ENCODE measurements at regions not wholly inside any gene's neighbourhood (a gene's known extent, or its start where the extent isn't known, plus 50 kb on each side); places are given as distances from the start of the nearest gene placed in this dataset.

DNA sequence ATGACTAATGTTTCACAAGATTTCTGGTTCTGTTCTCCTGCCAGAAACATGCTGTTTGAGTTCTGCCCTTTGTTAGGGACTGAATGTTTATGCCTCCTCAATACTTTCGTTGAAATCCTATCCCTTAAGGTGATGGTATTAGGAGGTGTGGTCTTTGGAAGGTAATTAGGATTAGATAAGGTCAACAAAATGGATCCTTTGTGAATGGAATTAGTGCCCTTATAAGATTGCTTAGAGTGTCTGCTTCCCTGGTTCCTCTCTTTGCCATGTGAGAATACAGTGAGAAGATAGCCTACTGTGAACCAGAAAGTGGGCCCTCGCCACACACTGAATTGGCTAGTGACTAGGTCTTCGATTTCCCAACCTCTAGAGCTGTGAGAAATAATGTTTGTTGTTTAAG lies 621.4 kb upstream of the ALCAM start:
- H3K4me1 Mint-ChIP-seq, result peaks cover 2% of the 10 kb centered on the region
- no peaks in the 10 kb centered on the region for H3K27me3 Mint-ChIP-seq (ENCODE audit: low read depth)
- H3K4me3 Mint-ChIP-seq, result no peak overlapping the region
- H3K9me3 Mint-ChIP-seq, result no peaks in the 10 kb centered on the region
- TF ChIP-seq, protein P1, sequence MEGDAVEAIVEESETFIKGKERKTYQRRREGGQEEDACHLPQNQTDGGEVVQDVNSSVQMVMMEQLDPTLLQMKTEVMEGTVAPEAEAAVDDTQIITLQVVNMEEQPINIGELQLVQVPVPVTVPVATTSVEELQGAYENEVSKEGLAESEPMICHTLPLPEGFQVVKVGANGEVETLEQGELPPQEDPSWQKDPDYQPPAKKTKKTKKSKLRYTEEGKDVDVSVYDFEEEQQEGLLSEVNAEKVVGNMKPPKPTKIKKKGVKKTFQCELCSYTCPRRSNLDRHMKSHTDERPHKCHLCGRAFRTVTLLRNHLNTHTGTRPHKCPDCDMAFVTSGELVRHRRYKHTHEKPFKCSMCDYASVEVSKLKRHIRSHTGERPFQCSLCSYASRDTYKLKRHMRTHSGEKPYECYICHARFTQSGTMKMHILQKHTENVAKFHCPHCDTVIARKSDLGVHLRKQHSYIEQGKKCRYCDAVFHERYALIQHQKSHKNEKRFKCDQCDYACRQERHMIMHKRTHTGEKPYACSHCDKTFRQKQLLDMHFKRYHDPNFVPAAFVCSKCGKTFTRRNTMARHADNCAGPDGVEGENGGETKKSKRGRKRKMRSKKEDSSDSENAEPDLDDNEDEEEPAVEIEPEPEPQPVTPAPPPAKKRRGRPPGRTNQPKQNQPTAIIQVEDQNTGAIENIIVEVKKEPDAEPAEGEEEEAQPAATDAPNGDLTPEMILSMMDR (IDR thresholded peaks at IDR 0.05; ENCODE audit: unreplicated experiment in 3 of 3), result no peak
- no peaks in the 10 kb centered on the region for H3K36me3 Mint-ChIP-seq (ENCODE audit: low read depth)
- H3K27ac Mint-ChIP-seq, result no peak overlapping the region

DNA sequence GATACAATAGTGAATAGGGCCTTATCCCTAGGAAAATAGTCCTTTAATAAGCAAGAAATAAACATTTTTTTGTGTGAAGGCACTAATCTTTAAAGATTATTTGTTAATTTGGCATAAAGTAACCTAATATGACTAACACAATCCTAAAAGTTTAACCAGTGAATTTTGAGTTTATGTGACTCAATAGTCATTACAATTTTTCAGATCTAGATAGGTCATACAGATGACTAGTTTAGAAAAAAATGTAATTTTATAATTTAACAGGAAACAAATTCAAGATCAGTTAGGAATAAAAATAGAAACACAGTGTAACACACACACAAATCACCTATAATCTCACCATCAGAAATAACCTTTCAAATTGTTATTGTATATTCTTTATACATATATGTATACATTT lies 620.7 kb upstream of the ALCAM start:
- H3K4me3 Mint-ChIP-seq, result no peak overlapping the region
- H3K27me3 Mint-ChIP-seq (ENCODE audit: low read depth), result no peaks in the 10 kb centered on the region
- TF ChIP-seq, protein P1 (IDR thresholded peaks at IDR 0.05; ENCODE audit: unreplicated experiment in 3 of 3), result no peak
- no peaks in the 10 kb centered on the region for H3K9me3 Mint-ChIP-seq
- H3K4me1 Mint-ChIP-seq, result peaks cover 6% of the 10 kb centered on the region
- no peak overlapping the region for H3K27ac Mint-ChIP-seq
- no peaks in the 10 kb centered on the region for H3K36me3 Mint-ChIP-seq (ENCODE audit: low read depth)

DNA sequence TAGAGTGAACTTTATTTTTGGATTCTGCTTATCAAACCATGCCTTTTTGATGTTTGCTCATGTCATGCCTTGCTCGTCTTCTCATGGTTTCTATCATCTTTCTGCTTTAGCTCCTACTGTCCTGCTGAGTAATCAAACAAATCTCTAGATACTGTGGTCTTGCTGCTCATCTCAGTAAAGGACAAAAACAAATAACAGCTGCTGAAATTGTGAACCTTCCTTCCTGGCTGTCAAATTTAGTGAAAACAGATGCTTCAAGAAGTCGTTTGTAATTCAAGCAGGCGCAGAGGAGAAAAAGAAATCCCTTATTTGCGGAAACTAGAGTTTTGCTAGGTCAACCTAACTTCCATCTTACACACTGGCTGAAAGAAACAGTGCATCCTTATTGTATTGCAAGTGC lies 616.1 kb upstream of the ALCAM start:
- Mint-ChIP-seq H3K36me3 (ENCODE audit: low read depth) (no peaks in the 10 kb centered on the region), H3K27ac (peak overlapping the region; percentile 44 to 66 (median 61)), H3K4me3 (no peak overlapping the region), H3K27me3 (ENCODE audit: low read depth) (no peaks in the 10 kb centered on the region), H3K4me1 (peaks cover 6% of the 10 kb centered on the region), H3K9me3 (no peaks in the 10 kb centered on the region)
- TF ChIP-seq, protein P1 (IDR thresholded peaks at IDR 0.05; ENCODE audit: unreplicated experiment in 3 of 3), result no peak

DNA sequence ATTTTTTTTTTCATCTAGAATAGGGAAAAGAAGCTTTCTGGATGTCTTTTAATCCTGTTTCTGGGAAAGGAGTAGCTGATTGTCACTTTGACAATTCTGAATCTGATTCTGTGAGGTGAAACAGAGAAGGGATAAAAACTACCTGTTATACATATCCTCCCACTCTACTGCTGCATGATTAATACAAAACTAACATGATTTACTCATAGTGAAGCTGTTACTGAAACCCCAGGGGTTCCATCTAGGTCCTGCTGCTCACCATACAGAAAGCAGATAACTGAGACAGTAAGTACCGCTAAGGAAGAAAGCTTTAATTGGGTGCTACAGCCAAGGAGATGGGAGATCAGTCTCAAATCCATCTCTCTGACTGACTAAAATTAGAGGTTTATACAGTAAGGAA lies 610.9 kb upstream of the ALCAM start:
- TF ChIP-seq, protein P1 (IDR thresholded peaks at IDR 0.05; ENCODE audit: unreplicated experiment in 3 of 3), result no peak
- peaks cover 8% of the 10 kb centered on the region for H3K9me3 Mint-ChIP-seq
- no peaks in the 10 kb centered on the region for H3K4me1 Mint-ChIP-seq
- peak overlapping the region in 1 of 3 experiments; percentile 34 for H3K27ac Mint-ChIP-seq
- H3K4me3 Mint-ChIP-seq, result no peak overlapping the region
- no peaks in the 10 kb centered on the region for H3K36me3 Mint-ChIP-seq (ENCODE audit: low read depth)
- no peaks in the 10 kb centered on the region for H3K27me3 Mint-ChIP-seq (ENCODE audit: low read depth)

DNA sequence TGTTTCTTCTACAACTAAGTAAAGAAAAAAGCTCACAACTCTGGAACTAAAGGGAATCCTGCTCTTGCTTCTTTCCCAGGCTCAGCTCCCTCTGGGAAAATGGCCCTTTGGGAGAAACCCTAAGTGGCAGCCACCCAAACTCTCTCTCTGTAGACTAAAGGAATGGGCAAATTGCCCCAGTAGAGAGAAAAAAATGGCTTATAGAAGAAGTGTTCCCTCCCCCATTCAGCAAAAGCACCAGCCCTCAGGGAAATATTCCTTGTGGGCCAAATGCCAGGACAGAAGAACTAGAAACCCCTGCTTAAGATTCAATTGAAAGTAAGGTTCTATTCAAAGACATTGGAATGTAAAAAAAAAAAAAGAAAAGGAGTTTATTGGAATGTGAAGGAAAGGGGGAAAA lies 603.7 kb upstream of the ALCAM start:
- no peaks in the 10 kb centered on the region for H3K36me3 Mint-ChIP-seq (ENCODE audit: low read depth)
- TF ChIP-seq, protein P1 (IDR thresholded peaks at IDR 0.05; ENCODE audit: unreplicated experiment in 3 of 3), result no peak
- peaks cover 26% of the 10 kb centered on the region for H3K4me1 Mint-ChIP-seq
- no peak overlapping the region for H3K4me3 Mint-ChIP-seq
- H3K9me3 Mint-ChIP-seq, result peaks cover 4% of the 10 kb centered on the region
- H3K27me3 Mint-ChIP-seq (ENCODE audit: low read depth), result no peaks in the 10 kb centered on the region
- H3K27ac Mint-ChIP-seq, result peak overlapping the region; percentile 77 to 94 (median 79)

DNA sequence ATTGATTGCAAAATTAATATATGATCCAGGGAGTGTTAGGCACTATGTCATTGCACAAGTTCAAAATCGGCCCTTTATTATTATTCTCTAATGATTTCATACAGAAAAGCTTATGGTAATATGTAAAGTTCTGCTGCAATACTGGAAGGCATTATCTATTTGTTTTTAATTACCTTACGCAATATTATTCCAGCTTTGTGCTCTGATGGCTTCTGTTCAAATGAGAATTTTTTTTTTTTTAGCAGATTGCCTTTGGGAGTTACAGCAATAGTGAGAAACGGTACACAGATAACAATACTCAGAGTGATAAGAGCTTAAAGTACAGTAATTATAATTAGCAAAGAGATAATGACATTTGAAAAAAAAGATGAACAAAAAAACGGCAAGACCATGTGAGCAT lies 602.2 kb upstream of the ALCAM start:
- Mint-ChIP-seq H3K9me3 (peaks cover 4% of the 10 kb centered on the region), H3K27ac (peak overlapping the region; percentile 77 to 94 (median 79)), H3K4me3 (no peak overlapping the region), H3K36me3 (ENCODE audit: low read depth) (no peaks in the 10 kb centered on the region), H3K4me1 (peaks cover 36% of the 10 kb centered on the region), H3K27me3 (ENCODE audit: low read depth) (no peaks in the 10 kb centered on the region)
- TF ChIP-seq, protein P1 (IDR thresholded peaks at IDR 0.05; ENCODE audit: unreplicated experiment in 3 of 3), result no peak
